ENCODE measurements at regions not wholly inside any gene's neighbourhood (a gene's known extent, or its start where the extent isn't known, plus 50 kb on each side); places are given as distances from the start of the nearest gene placed in this dataset.

GRCh38 chr17:83154311-83155127 is 75.1 kb downstream of the METRNL start:
- no peak for TF ChIP-seq CTCF (conservative IDR thresholded peaks at IDR 0.05; ENCODE audit: low read depth, low read length)
- TF ChIP-seq EZH2 (IDR thresholded peaks at IDR 0.05; ENCODE audit: borderline replicate concordance, low read depth, low read length, poor library complexity, severe bottlenecking): no peak

Measured in A673 (cell line).